Activated naive CD8-positive, alpha-beta T cell treated with anti-CD3 and anti-CD28 coated beads, Interleukin-2, amount 50 U/mL, for 16 hours (primary cell): ENCODE measurements at regions not wholly inside any gene's neighbourhood (a gene's known extent, or its start where the extent isn't known, plus 50 kb on each side); places are given as distances from the start of the nearest gene placed in this dataset.

ENCODE experiments used
- DNase-seq: peaks from one replicate; pipeline ENCODE4 v3.0.0-alpha.2; 2020; ENCODE audit warnings: low read depth, low spot score

- DNase-seq: no peak
Measured at GRCh38 chr22:47750086-47750485, 987.6 kb downstream of the TBC1D22A start.

DNA sequence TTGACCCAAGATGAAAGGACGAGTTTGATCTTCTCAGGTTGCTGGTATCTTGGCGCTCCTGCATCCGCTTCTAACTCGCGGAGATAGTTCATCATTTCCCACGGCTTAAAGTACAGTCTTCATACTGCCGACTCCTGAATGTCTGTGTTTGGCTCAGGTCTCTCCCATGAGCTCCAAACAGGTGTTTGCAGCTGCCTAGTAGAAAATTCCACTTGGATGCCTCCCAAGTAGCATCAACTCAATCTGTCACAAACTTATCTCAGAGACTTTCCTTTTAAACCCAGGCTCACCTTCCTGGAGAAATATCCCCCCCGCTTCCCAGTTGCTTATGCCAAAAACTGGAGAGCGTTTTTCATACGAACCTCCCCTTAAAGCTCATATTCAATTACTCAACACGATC, 986.5 kb downstream of the TBC1D22A start:
- DNase-seq: no peak

GRCh38 chr22:47748271-47748670, 985.8 kb downstream of the TBC1D22A start:
- no peak for DNase-seq

- DNase-seq: no peak
Measured at GRCh38 chr22:47740109-47740805, 977.8 kb downstream of the TBC1D22A start.

DNA sequence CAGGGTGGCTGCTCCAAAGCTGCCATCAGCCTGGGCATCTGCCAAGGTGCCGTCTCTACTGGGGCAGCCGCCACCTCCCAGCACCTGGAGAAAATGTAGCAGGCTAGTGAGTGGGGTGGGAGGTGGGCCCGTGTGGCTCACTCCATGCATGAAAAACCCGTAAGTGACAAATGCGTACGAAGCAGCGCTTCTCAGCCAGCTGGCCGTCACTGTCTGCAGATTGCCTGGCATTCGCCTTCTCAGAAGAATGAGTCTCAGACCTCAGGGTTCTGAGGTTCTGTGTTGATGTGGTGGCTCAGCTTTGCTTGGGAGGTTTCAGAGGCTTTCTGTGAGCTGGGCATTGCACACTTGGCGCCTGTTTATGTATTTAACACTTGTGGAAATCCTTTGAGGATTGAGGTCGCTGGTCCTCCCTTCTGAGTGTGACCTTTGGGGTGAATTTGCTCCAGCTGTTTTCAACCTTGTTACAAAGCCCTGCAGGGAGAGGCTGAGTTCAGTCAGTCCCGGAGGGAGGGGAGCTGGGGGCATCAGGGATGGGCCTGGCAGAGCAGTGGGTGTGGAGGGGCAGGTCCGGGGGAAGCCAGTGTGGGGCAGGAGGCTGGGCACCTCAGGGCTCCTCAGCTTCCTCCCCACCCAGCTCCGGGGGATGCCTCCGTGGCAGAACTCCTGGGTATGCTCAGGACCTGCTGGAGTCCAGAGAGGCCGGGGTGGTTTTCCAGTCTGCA, 977.0 kb downstream of the TBC1D22A start:
- no peak for DNase-seq

- DNase-seq: no peak
Measured at GRCh38 chr22:47738472-47739013, 976.1 kb downstream of the TBC1D22A start.

GRCh38 chr22:47736186-47737034, 974.0 kb downstream of the TBC1D22A start:
- DNase-seq: no peak

DNA sequence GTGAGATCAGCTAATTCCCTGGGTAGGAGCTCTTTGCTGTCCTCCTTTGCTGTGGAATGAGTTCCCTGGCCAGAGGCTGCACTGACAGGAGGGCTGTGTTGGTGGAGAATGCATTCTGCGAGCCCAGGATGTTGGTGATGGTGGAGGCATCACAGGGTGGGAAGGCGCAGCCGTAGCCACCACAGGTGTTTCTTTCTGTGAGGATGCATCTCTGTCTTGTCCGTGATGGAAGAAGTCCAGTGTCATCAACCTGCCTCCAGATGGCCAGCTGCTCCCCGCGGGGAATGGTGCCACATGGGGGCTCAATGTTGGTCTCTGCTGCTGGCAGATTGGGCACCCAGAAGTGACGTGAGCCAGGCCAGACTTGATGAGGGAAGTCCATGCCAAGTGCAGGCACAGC, 972.1 kb downstream of the TBC1D22A start:
- DNase-seq: no peak

DNA sequence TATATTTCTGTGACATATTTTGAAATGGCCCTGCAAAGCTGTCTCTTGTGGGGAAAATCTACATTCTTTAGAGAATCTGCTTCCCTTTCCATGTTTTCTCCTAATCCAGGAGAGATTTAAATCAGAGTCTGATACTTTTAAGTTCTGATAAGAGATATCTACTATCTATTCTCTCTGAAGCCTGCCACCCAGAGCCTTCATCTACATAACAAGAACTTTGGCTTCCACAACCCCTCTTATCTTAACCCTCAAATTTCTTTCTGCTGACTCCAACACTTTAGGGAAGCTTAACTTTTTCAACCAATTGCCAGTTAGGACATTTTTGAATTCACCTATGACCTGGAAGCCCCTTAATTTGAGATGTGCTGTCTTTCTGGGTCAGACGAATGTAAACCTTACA, 965.2 kb downstream of the TBC1D22A start:
- no peak for DNase-seq

DNA sequence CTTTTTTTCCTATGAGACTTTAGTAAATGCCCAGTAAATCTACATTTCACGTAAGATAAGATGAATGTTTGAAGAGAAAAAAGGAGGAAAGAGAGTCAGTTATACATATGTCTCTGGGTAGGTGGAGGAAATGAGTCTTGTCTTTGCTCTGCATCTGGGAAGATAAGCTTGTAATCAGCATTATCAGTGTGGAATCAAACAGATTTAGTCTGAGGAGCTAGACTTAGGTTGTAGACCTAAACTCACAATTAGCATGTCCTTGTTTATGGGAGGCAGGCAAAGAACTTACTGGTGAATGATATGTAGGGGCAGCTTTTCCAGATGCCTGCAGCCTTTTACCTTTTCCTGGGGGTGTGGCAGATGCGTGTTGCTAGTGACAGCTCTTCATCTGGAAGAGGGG, 962.3 kb downstream of the TBC1D22A start:
- DNase-seq: no peak

- no peak for DNase-seq
Measured at GRCh38 chr22:47724030-47724429, 961.6 kb downstream of the TBC1D22A start.

- no peak for DNase-seq
Measured at GRCh38 chr22:47718337-47718736, 955.9 kb downstream of the TBC1D22A start.

DNA sequence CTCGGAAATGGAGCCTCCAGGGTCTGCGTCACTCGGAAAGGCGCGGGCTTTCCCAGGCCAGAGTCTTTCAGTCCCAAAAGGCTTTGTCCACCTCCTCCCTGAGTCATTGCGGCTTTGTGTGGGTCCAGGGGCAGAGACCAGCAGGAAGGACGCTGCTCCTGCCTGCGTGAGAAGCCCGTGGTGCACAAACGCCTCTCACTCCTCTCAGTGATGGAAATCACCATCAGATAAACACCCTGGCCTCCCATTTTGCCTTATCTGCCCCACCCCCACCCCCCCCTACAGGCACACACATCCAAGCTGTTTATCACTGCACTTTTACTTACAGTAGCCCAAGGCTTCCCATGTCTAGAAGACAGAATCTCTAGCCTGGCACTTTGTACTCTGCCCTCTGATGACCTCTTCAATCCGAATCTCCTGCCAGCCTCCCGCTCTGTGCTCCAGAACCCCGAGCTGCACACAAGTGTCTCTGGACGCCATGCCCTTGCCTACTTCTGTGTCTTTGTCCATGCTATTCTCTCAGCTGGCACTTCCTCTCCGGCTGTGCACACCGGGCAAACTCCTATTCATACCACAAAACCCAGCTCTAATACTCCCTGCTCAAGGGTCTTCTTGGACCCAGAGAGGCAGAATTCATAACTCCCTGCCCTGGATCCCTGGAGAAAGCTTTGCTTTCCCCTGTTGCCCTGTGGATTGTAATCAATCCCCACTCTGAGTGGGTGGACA, 954.6 kb downstream of the TBC1D22A start:
- DNase-seq: no peak

- DNase-seq: no peak
Measured at GRCh38 chr22:47715866-47716578, 953.6 kb downstream of the TBC1D22A start.

DNA sequence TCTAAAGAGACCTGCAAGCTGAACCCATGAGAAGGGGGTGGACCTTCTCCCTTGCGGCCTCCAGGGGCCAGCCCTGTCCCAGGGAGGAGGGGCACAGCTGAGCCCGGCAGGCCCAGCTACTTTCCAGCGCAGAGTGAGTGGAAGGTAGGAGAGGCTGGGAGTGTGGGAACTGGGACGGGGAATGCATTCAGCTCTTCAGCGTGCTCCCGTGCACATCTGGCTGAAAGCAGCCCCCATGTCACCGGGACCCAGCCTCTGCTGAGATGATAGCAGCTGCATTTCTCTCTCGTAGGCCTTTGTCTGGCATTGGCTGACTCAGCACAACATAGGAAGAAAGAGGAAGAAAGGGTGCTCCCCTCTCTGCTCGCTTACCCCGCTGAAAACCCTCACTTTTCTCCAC, 951.5 kb downstream of the TBC1D22A start:
- DNase-seq: no peak

DNA sequence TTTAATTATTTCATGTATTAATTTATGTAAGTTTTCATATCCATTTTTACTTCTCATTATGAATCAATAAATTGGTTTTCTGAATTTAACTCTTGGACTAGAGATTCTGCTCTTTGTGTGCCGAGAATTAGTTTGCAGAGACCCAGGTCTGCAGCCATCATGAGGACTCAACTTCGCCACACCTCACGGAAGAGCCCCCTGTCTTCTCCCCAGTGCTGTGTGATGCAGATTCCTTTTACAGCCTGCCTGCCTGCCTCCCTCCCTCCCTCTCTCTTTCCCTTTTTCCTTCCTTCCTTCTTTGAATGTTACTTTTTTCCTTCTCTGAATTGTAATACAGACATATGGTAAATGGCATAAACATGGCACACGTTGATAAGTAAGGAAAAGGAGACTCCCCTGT, 947.7 kb downstream of the TBC1D22A start:
- DNase-seq: no peak

GRCh38 chr22:47705350-47705749, 942.9 kb downstream of the TBC1D22A start:
- DNase-seq: no peak

DNA sequence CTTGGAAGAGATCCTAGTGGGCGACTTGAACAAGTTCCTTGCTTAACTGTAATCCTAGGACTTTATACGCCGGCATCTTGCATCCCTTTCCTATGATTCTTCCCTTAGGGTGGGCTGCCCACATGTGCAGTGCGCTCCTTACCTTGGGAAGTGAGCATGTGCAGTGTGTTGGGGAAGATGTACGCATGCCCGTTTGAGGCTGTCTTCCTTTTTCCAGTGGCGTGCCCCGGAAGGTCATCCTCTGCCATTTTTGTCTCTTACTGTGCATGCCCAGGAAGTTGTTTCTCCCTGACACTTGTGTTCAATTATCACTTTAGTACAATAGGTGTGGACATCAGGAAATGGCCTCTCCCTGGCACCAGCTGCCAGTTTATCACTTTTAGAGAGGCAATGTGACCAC, 936.5 kb downstream of the TBC1D22A start:
- DNase-seq: no peak

DNA sequence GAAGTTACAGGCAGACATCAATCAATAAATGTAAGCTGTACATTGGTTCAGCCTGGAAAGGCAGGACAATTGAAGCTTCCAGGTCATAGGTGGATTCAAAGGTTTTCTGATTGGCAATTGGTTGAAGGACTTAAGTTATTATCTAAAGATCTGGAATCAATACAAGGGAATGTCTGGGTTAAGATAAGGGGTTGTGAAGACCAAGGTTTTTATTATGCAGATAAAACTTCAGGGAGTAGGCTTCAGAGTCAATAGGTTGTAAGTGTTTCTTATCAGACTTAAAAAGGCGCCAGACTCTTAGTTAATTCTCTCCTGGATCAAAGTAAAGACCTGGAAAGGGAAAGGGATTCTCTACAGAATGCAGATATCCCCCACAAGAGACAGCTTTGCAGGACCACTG, 935.4 kb downstream of the TBC1D22A start:
- no peak for DNase-seq

DNA sequence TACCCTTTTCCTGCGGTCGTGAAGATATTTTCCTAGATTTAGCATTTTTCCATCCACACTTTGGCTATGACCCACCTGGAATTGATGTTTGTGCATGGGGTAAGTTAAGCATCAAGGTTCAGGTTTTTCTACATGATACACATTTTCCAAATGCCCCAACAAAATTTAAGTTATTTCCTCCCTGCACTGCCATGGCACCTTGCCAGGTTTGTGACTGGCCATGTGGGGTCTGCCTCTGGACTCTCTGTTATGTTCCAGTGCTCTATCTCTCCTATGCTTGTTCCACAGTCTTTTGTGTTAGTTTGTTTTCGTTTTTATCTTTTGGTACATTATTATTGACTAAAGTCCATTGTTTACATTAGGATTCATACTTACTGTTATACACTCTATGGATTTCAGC, 934.3 kb downstream of the TBC1D22A start:
- no peak for DNase-seq

GRCh38 chr22:47695176-47695575, 932.7 kb downstream of the TBC1D22A start:
- no peak for DNase-seq
